Spleen (tissue), 7 donors: ENCODE measurements at regions not wholly inside any gene's neighbourhood (a gene's known extent, or its start where the extent isn't known, plus 50 kb on each side); places are given as distances from the start of the nearest gene placed in this dataset.

ENCODE experiments used
- CTCF ChIP-seq, 11 experiments: fragments of 200-600 bp in 7 of 11; fragments of 450-650 bp in 4 of 11; sonication (generic) in 4 of 11; IDR thresholded peaks in 8 of 11; conservative IDR thresholded peaks in 3 of 11; 1 replicate in 7 of 11; 2 replicates in 4 of 11; pipeline versions ENCODE4 v1.4.0 to v1.8.0; 2016 to 2021; ENCODE audit warnings: antibody characterized with exemption in 11 of 11, inconsistent platforms in 4 of 11, mild to moderate bottlenecking in 1 of 11
- POLR2A ChIP-seq, 3 donors: fragments of 450-650 bp; IDR thresholded peaks; one replicate each; pipeline ENCODE4 v1.5.1; 2017; ENCODE audit warnings: antibody characterized with exemption in 3 of 3, mild to moderate bottlenecking in 1 of 3
- donor health status: DM: no; HTN: no; CAD: no; lungs with moderate emphysema.
- donor health status: DM: no; HTN: no; CAD: no.
- donor health status: DM: no; HTN: no; CAD: no.

- TF ChIP-seq CTCF (IDR thresholded peaks at IDR 0.05 in 8 of 11, conservative IDR thresholded peaks at IDR 0.05 in 3 of 11): no peak
- TF ChIP-seq POLR2A (IDR thresholded peaks at IDR 0.05): no peak
These were observed 663.4 kb upstream of the DEFB115 start for GRCh38 chr20:30594112-30594511.
